DOHH2 (cell line): ENCODE measurements at regions not wholly inside any gene's neighbourhood (a gene's known extent, or its start where the extent isn't known, plus 50 kb on each side); places are given as distances from the start of the nearest gene placed in this dataset.

Source experiments
- H3F3A ChIP-seq: fragments of 200-600 bp; sonication (generic), shearing (Covaris generic); 2 replicates; pipeline ENCODE4 v1.6.0; 2016; ENCODE audit warnings: antibody characterized with exemption, mild to moderate bottlenecking; ENCODE audit not compliant: control insufficient read depth, insufficient read depth
- H3K27ac ChIP-seq: fragments of 200-600 bp; sonication (generic); 2 replicates; pipeline ENCODE4 v1.5.1; 2014; ENCODE audit warnings: low read depth, mild to moderate bottlenecking, low read length, moderate library complexity
- H3K27me3 ChIP-seq: fragments of 200-600 bp; sonication (generic); 2 replicates; pipeline ENCODE4 v1.6.1; 2014; ENCODE audit warnings: mild to moderate bottlenecking, low read length, mixed read lengths; ENCODE audit not compliant: control insufficient read depth
- H3K36me3 ChIP-seq: fragments of 200-600 bp; sonication (generic); 2 replicates; pipeline ENCODE4 v1.6.1; 2014; ENCODE audit warnings: mild to moderate bottlenecking, low read length, moderate library complexity, mixed read lengths; ENCODE audit not compliant: control insufficient read depth
- H3K4me1 ChIP-seq: fragments of 200-600 bp; sonication (generic); 2 replicates; pipeline ENCODE4 v1.6.1; 2014; ENCODE audit warnings: mild to moderate bottlenecking, low read length, mixed read lengths; ENCODE audit not compliant: control insufficient read depth
- H3K4me2 ChIP-seq: fragments of 200-600 bp; sonication (generic); 2 replicates; pipeline ENCODE4 v1.6.0; 2014; ENCODE audit warnings: mild to moderate bottlenecking, low read length, moderate library complexity
- H3K4me3 ChIP-seq: fragments of 200-600 bp; sonication (generic); 2 replicates; pipeline ENCODE4 v1.5.1; 2014; ENCODE audit warnings: mild to moderate bottlenecking, low read length, mixed read lengths
- H3K79me2 ChIP-seq: fragments of 200-600 bp; sonication (generic); 2 replicates; pipeline ENCODE4 v1.6.1; 2014; ENCODE audit warnings: mild to moderate bottlenecking, low read length, mixed read lengths; ENCODE audit not compliant: control insufficient read depth
- H3K9me2 ChIP-seq: fragments of 200-600 bp; sonication (generic); replicated peaks from 2 replicates; pipeline ENCODE4 v1.6.1; 2014; ENCODE audit warnings: mild to moderate bottlenecking, low read length, mixed read lengths; ENCODE audit not compliant: control insufficient read depth
- H3K9me3 ChIP-seq: fragments of 200-600 bp; sonication (generic); 2 replicates; pipeline ENCODE4 v1.6.1; 2014; ENCODE audit warnings: antibody characterized with exemption, low read length, mixed read lengths; ENCODE audit not compliant: control insufficient read depth, insufficient read depth
- H4K20me1 ChIP-seq: fragments of 200-600 bp; sonication (generic); 2 replicates; pipeline ENCODE4 v1.6.0; 2014; ENCODE audit warnings: low read depth, mild to moderate bottlenecking, antibody characterized with exemption, low read length, moderate library complexity; ENCODE audit not compliant: control insufficient read depth, insufficient read depth
- EZH2phosphoT487 ChIP-seq: fragments of 200-600 bp; sonication (generic); IDR thresholded peaks from 2 replicates; pipeline ENCODE4 v1.6.1; 2017; ENCODE audit warnings: borderline replicate concordance, mild to moderate bottlenecking, antibody characterized with exemption, low read length, moderate library complexity, mixed read lengths
- TF ChIP-seq, protein P1 (sequence below): fragments of 200-600 bp; sonication (generic); IDR thresholded peaks from one replicate; pipeline ENCODE4 v1.5.1; 2014; ENCODE audit warnings: antibody characterized with exemption, mild to moderate bottlenecking, low read depth, low read length; ENCODE audit not compliant: poor library complexity, severe bottlenecking

DNA sequence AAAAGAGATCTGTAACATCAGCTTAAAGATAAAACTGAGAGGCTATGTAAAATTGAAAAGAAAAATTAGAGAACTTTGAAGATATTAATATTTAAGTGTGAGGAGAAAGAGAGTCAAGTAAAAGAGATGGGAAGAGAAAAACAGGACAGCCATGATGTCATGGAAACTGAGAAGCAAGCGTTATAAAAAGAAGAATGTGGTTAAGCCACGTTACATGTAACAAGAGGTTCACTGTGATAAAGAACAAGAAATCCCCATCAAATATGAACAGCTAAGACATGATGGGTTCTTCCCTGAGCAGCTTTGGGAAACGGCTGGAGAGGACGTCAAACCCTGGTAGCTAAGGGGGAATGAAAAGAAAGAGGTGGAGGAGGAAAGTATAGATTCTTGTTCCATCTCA, 1269.3 kb upstream of the TENM3 start:
- Histone ChIP-seq H3K9me2 (no peaks in the 10 kb centered on the region), H3K36me3 (no peaks in the 10 kb centered on the region), H3K4me1 (no peaks in the 10 kb centered on the region), H3K9me3 (no peaks in the 10 kb centered on the region), H3K4me2 (no peak overlapping the region), H3K27ac (no peak overlapping the region), H3K27me3 (no peaks in the 10 kb centered on the region), H3K79me2 (no peaks in the 10 kb centered on the region), H4K20me1 (no peaks in the 10 kb centered on the region), H3K4me3 (no peak overlapping the region), H3F3A (no peaks in the 10 kb centered on the region)
- TF ChIP-seq EZH2phosphoT487 = no peak
- TF ChIP-seq, protein P1, sequence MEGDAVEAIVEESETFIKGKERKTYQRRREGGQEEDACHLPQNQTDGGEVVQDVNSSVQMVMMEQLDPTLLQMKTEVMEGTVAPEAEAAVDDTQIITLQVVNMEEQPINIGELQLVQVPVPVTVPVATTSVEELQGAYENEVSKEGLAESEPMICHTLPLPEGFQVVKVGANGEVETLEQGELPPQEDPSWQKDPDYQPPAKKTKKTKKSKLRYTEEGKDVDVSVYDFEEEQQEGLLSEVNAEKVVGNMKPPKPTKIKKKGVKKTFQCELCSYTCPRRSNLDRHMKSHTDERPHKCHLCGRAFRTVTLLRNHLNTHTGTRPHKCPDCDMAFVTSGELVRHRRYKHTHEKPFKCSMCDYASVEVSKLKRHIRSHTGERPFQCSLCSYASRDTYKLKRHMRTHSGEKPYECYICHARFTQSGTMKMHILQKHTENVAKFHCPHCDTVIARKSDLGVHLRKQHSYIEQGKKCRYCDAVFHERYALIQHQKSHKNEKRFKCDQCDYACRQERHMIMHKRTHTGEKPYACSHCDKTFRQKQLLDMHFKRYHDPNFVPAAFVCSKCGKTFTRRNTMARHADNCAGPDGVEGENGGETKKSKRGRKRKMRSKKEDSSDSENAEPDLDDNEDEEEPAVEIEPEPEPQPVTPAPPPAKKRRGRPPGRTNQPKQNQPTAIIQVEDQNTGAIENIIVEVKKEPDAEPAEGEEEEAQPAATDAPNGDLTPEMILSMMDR = no peak

GRCh38 chr4:180990931-180991330, 1252.3 kb upstream of the TENM3 start:
- Histone ChIP-seq H3K27ac (no peak overlapping the region), H3K4me2 (no peak overlapping the region), H3K4me1 (no peaks in the 10 kb centered on the region), H3K36me3 (no peaks in the 10 kb centered on the region), H4K20me1 (no peaks in the 10 kb centered on the region), H3K4me3 (no peak overlapping the region), H3K9me2 (no peaks in the 10 kb centered on the region), H3K27me3 (no peaks in the 10 kb centered on the region), H3F3A (no peaks in the 10 kb centered on the region), H3K79me2 (no peaks in the 10 kb centered on the region), H3K9me3 (no peaks in the 10 kb centered on the region)
- TF ChIP-seq, protein P1 = no peak
- no peak for TF ChIP-seq EZH2phosphoT487

- Histone ChIP-seq H3K4me2 (no peak overlapping the region), H3K27ac (no peak overlapping the region)
These were observed 1249.9 kb upstream of the TENM3 start for GRCh38 chr4:180993244-180993836.

More at GRCh38 chr4:180993244-180993836, 1249.9 kb upstream of the TENM3 start:
- TF ChIP-seq, protein P1 = no peak
- TF ChIP-seq EZH2phosphoT487 = no peak
- H3K27me3 ChIP-seq = no peaks in the 10 kb centered on the region
- H3K36me3 ChIP-seq = no peaks in the 10 kb centered on the region
- no peaks in the 10 kb centered on the region for H3K4me1 ChIP-seq
- no peak overlapping the region for H3K4me3 ChIP-seq
- no peaks in the 10 kb centered on the region for H3K9me3 ChIP-seq
- H3K9me2 ChIP-seq = no peaks in the 10 kb centered on the region
- no peaks in the 10 kb centered on the region for H3F3A ChIP-seq
- no peaks in the 10 kb centered on the region for H3K79me2 ChIP-seq
- H4K20me1 ChIP-seq = no peaks in the 10 kb centered on the region
